ENCODE measurements at regions not wholly inside any gene's neighbourhood (a gene's known extent, or its start where the extent isn't known, plus 50 kb on each side); places are given as distances from the start of the nearest gene placed in this dataset.
"Not testable (repeated sequence)": the region's sequence is repeated elsewhere in the genome, so short reads cannot be mapped to it uniquely, and the experiment has no call there.

GRCh38 chr12:61254225-61254624 lies 1006.0 kb upstream of the USP15 start:
- no peak overlapping the region for H3K4me3 Mint-ChIP-seq (ENCODE audit: unreplicated experiment)
- no TSS peak for BruUV-seq (replicated peaks)
- ChIA-PET POLR2A (no interaction called here), CTCF (no interaction called here)
- TF ChIP-seq CTCF (IDR thresholded peaks at IDR 0.05; ENCODE audit: unreplicated experiment): no peak
- H3K9me3 Mint-ChIP-seq (ENCODE audit: unreplicated experiment): no peaks in the 10 kb centered on the region
- H3K27me3 Mint-ChIP-seq (ENCODE audit: insufficient read depth, unreplicated experiment): no peaks in the 10 kb centered on the region
- no peaks in the 10 kb centered on the region for H3K36me3 Mint-ChIP-seq (ENCODE audit: insufficient read depth, unreplicated experiment)
- intact Hi-C loops (cut with micrococcal nuclease): no loop called here
- DNase-seq (ENCODE audit: unreplicated experiment): no peak
- peaks cover 10% of the 10 kb centered on the region for H3K4me1 Mint-ChIP-seq (ENCODE audit: insufficient read depth, unreplicated experiment)
- H3K27ac Mint-ChIP-seq (ENCODE audit: low read depth, unreplicated experiment): no peak overlapping the region

DNA sequence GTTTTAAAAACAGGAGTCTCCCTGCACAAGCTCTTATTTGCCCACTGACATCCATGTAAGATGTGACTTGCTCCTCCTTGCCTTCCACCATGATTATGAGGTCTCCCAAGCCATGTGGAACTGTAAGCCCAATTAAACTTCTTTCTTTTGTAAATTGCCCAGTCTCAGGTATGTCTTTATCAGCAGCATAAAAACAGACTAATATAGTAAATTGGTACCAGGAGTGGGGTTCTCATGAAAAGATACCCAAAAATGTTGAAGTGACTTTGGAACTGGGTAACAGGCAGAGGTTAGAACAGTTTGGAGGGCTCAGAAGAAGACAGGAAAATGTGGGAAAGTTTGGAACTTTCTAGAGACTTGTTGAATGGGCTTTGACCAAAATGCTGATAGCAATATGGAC lies 995.9 kb upstream of the USP15 start:
- H3K4me3 Mint-ChIP-seq (ENCODE audit: unreplicated experiment); POLR2A ChIA-PET; DNase-seq (ENCODE audit: unreplicated experiment); CTCF ChIA-PET; BruUV-seq (replicated peaks); H3K27me3 Mint-ChIP-seq (ENCODE audit: insufficient read depth, unreplicated experiment); H3K4me1 Mint-ChIP-seq (ENCODE audit: insufficient read depth, unreplicated experiment); H3K27ac Mint-ChIP-seq (ENCODE audit: low read depth, unreplicated experiment); intact Hi-C loops (cut with micrococcal nuclease); H3K36me3 Mint-ChIP-seq (ENCODE audit: insufficient read depth, unreplicated experiment): not testable (repeated sequence)
- peaks cover 18% of the 10 kb centered on the region for H3K9me3 Mint-ChIP-seq (ENCODE audit: unreplicated experiment)

GRCh38 chr12:61267474-61267873 lies 992.7 kb upstream of the USP15 start:
- BruUV-seq (replicated peaks): no TSS peak
- CTCF ChIA-PET: interaction anchor here (0.6 kb wide), 1 partner anchor 485 kb away, joined by 3 read pairs; no protein-coding TSS in a partner anchor
- Mint-ChIP-seq H3K27ac (ENCODE audit: low read depth, unreplicated experiment) (no peak overlapping the region), H3K9me3 (ENCODE audit: unreplicated experiment) (peaks cover 11% of the 10 kb centered on the region), H3K27me3 (ENCODE audit: insufficient read depth, unreplicated experiment) (no peaks in the 10 kb centered on the region), H3K4me1 (ENCODE audit: insufficient read depth, unreplicated experiment) (peaks cover 3% of the 10 kb centered on the region), H3K36me3 (ENCODE audit: insufficient read depth, unreplicated experiment) (no peaks in the 10 kb centered on the region), H3K4me3 (ENCODE audit: unreplicated experiment) (no peak overlapping the region)
- no peak for DNase-seq (ENCODE audit: unreplicated experiment)
- intact Hi-C loops (cut with micrococcal nuclease): no loop called here
- no peak for TF ChIP-seq CTCF (IDR thresholded peaks at IDR 0.05; ENCODE audit: unreplicated experiment)
- POLR2A ChIA-PET: no interaction called here

DNA sequence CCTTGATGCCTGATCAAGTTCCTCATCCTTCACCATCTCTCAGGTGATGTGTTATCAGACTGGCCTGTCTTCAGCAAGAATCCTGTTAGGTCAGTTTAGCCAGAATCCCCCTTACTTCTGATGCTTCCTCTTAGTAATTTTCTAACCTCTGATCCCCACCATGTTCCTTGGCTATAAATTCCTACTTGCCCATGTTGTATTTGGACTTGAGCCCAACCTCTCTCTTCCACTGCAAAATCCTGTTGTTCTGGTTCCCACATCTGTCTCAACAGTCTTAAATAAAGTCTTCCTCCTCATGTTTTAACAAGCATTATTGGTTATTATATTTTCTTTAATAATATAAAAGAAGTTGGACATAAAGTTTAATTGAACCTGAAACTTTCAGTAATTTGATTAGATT lies 987.8 kb upstream of the USP15 start:
- no peak for TF ChIP-seq CTCF (IDR thresholded peaks at IDR 0.05; ENCODE audit: unreplicated experiment)
- POLR2A ChIA-PET: no interaction called here
- Mint-ChIP-seq H3K36me3 (ENCODE audit: insufficient read depth, unreplicated experiment) (no peaks in the 10 kb centered on the region), H3K4me3 (ENCODE audit: unreplicated experiment) (no peak overlapping the region), H3K4me1 (ENCODE audit: insufficient read depth, unreplicated experiment) (peaks cover 6% of the 10 kb centered on the region), H3K9me3 (ENCODE audit: unreplicated experiment) (no peaks in the 10 kb centered on the region), H3K27me3 (ENCODE audit: insufficient read depth, unreplicated experiment) (no peaks in the 10 kb centered on the region), H3K27ac (ENCODE audit: low read depth, unreplicated experiment) (no peak overlapping the region)
- BruUV-seq (replicated peaks): no TSS peak
- CTCF ChIA-PET: interaction anchor here (0.6 kb wide), 1 partner anchor 10 kb away, joined by 4 read pairs; no protein-coding TSS in a partner anchor
- DNase-seq (ENCODE audit: unreplicated experiment): peak; percentile 11
- intact Hi-C loops (cut with micrococcal nuclease): no loop called here

Data from MCF 10A (cell line).